ENCODE measurements at regions not wholly inside any gene's neighbourhood (a gene's known extent, or its start where the extent isn't known, plus 50 kb on each side); places are given as distances from the start of the nearest gene placed in this dataset.
"Not testable (repeated sequence)": the region's sequence is repeated elsewhere in the genome, so short reads cannot be mapped to it uniquely, and the experiment has no call there.

DNA sequence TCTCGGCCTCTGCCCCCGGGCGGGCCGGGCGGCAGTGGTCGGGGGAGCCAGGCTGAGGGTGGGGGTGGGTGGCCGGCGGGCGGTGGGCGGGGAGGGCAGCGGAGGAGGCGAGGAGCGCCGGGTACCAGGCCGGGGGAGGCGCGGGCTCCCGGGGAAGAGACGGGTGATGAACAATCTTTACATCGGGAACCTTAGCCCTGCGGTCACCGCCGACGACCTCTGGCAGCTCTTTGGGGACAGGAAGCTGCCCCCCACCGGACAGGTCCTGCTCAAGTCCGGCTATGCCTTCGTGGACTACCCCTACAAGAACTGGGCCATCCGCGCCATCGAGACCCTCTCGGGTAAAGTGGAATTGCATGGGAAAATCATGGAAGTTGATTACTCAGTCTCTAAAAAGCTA is 112.5 kb downstream of the NBPF12 start:
- TF ChIP-seq, protein P1, sequence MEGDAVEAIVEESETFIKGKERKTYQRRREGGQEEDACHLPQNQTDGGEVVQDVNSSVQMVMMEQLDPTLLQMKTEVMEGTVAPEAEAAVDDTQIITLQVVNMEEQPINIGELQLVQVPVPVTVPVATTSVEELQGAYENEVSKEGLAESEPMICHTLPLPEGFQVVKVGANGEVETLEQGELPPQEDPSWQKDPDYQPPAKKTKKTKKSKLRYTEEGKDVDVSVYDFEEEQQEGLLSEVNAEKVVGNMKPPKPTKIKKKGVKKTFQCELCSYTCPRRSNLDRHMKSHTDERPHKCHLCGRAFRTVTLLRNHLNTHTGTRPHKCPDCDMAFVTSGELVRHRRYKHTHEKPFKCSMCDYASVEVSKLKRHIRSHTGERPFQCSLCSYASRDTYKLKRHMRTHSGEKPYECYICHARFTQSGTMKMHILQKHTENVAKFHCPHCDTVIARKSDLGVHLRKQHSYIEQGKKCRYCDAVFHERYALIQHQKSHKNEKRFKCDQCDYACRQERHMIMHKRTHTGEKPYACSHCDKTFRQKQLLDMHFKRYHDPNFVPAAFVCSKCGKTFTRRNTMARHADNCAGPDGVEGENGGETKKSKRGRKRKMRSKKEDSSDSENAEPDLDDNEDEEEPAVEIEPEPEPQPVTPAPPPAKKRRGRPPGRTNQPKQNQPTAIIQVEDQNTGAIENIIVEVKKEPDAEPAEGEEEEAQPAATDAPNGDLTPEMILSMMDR (IDR thresholded peaks at IDR 0.05; ENCODE audit: borderline replicate concordance, control extremely low read depth, extremely low read depth, insufficient read depth, missing control alignments): no peak
- in situ Hi-C loops (cut with MboI; ENCODE audit: low sequenced_read_pairs, unreplicated experiment): no loop called here
- DNase-seq (ENCODE audit: low spot score): no peak

DNA sequence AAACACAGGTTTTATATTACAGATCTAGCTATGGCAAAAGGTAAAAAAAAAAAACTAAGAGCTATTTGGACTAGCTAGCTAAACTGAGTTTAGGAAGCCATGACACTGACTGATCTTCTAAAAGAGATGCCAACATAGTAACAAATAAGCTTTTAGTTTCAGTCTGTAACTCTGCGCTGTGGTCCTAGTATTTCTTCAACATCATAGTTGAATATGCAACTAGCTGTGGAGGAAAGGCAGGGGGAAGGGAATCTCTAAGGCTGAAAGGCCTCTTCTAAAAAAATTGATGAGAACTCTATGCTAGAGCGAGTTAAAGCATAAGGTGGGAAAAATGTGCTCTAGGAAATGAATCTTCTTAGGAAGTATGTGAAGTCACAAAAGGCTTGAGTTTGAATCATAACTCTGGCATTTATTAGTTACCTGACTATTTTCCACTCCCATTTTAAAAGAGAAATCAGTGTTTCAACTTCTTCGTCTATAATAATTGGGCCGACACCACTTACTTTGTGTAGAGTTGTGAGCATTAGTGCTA is 108.8 kb downstream of the NBPF12 start:
- in situ Hi-C loops (cut with MboI; ENCODE audit: low sequenced_read_pairs, unreplicated experiment); DNase-seq (ENCODE audit: low spot score): not testable (repeated sequence)

- DNase-seq (ENCODE audit: low spot score): no peak
- TF ChIP-seq, protein P1 (IDR thresholded peaks at IDR 0.05; ENCODE audit: borderline replicate concordance, control extremely low read depth, extremely low read depth, insufficient read depth, missing control alignments): no peak
- in situ Hi-C loops (cut with MboI; ENCODE audit: low sequenced_read_pairs, unreplicated experiment): no loop called here
Measured at GRCh38 chr1:147046189-147046862, 108.2 kb downstream of the NBPF12 start.

Measured in GM13976 (cell line).